Epithelial cell of proximal tubule (primary cell): ENCODE measurements at regions not wholly inside any gene's neighbourhood (a gene's known extent, or its start where the extent isn't known, plus 50 kb on each side); places are given as distances from the start of the nearest gene placed in this dataset.

Experiments
- DNase-seq: peaks from one replicate; pipeline ENCODE4 v3.0.0-alpha.2; 2011; ENCODE audit warnings: low read depth
- H3K4me3 ChIP-seq: 2 replicates; pipeline ENCODE4 v1.5.1; 2011; ENCODE audit warnings: low read depth, mild to moderate bottlenecking, low read length
- TF ChIP-seq, protein P1 (sequence below): conservative IDR thresholded peaks from 2 replicates; pipeline ENCODE4 v1.5.1; 2012; ENCODE audit warnings: low read depth, mild to moderate bottlenecking, low read length

DNA sequence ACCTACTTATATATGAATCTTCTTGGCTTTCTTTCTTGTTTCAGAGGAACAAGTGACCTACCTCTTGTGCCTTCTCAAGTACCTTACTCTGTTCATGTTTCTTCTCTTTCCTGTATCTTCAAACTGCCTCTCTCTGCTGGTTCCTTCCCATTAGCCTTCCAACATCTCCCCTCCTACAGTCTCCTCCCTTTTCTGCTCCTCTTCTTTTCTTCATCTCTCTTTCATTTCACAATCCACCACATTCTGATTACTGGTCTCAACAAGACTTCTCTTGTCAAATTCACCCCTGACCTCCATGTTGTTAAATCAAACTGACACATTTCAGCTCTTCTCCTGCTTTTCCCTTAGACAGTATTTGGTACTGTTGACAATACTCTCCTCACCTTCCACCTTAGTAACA lies 95.6 kb downstream of the BRMS1L start:
- H3K4me3 ChIP-seq, result no peak overlapping the region
- DNase-seq, result no peak
- TF ChIP-seq, protein P1, sequence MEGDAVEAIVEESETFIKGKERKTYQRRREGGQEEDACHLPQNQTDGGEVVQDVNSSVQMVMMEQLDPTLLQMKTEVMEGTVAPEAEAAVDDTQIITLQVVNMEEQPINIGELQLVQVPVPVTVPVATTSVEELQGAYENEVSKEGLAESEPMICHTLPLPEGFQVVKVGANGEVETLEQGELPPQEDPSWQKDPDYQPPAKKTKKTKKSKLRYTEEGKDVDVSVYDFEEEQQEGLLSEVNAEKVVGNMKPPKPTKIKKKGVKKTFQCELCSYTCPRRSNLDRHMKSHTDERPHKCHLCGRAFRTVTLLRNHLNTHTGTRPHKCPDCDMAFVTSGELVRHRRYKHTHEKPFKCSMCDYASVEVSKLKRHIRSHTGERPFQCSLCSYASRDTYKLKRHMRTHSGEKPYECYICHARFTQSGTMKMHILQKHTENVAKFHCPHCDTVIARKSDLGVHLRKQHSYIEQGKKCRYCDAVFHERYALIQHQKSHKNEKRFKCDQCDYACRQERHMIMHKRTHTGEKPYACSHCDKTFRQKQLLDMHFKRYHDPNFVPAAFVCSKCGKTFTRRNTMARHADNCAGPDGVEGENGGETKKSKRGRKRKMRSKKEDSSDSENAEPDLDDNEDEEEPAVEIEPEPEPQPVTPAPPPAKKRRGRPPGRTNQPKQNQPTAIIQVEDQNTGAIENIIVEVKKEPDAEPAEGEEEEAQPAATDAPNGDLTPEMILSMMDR, result no peak
